Endometrial microvascular endothelial cells (primary cell): ENCODE measurements at regions not wholly inside any gene's neighbourhood (a gene's known extent, or its start where the extent isn't known, plus 50 kb on each side); places are given as distances from the start of the nearest gene placed in this dataset.

ENCODE experiments used
- in situ Hi-C: cut with HindIII; loops from 2 replicates; pipeline ENCODE4 v1.10.0; 2017; ENCODE audit warnings: low sequenced_read_pairs, low pct_unique_long_range_greater_than_20kb; ENCODE audit errors: inconsistent ontology term

GRCh38 chr2:220674033-220674432, 898.1 kb downstream of the EPHA4 start:
- in situ Hi-C loops, result no loop called here

- in situ Hi-C loops, result no loop called here
Measured at GRCh38 chr2:220676695-220677094, 895.4 kb downstream of the EPHA4 start.

- in situ Hi-C loops, result no loop called here
Measured at GRCh38 chr2:220678943-220679342, 893.2 kb downstream of the EPHA4 start.

GRCh38 chr2:220682616-220683015, 889.5 kb downstream of the EPHA4 start:
- in situ Hi-C loops, result no loop called here

GRCh38 chr2:220684099-220684498, 888.0 kb downstream of the EPHA4 start:
- in situ Hi-C loops, result no loop called here

GRCh38 chr2:220687231-220687843, 884.8 kb downstream of the EPHA4 start:
- in situ Hi-C loops, result no loop called here

GRCh38 chr2:220695397-220696279, 876.5 kb downstream of the EPHA4 start:
- in situ Hi-C loops, result no loop called here

GRCh38 chr2:220696280-220696669, 875.8 kb downstream of the EPHA4 start:
- in situ Hi-C loops, result no loop called here

- in situ Hi-C loops, result no loop called here
Measured at GRCh38 chr2:220697011-220697410, 875.1 kb downstream of the EPHA4 start.

GRCh38 chr2:220701115-220701514, 871.0 kb downstream of the EPHA4 start:
- in situ Hi-C loops, result no loop called here

- in situ Hi-C loops, result no loop called here
Measured at GRCh38 chr2:220703279-220703678, 868.8 kb downstream of the EPHA4 start.

- in situ Hi-C loops, result no loop called here
Measured at GRCh38 chr2:220704081-220704480, 868.0 kb downstream of the EPHA4 start.

GRCh38 chr2:220704810-220705209, 867.3 kb downstream of the EPHA4 start:
- in situ Hi-C loops, result no loop called here

GRCh38 chr2:220705678-220706077, 866.4 kb downstream of the EPHA4 start:
- in situ Hi-C loops, result no loop called here

- in situ Hi-C loops, result no loop called here
Measured at GRCh38 chr2:220707261-220707660, 864.8 kb downstream of the EPHA4 start.

- in situ Hi-C loops, result no loop called here
Measured at GRCh38 chr2:220708366-220708765, 863.7 kb downstream of the EPHA4 start.

- in situ Hi-C loops, result no loop called here
Measured at GRCh38 chr2:220717283-220717682, 854.8 kb downstream of the EPHA4 start.

- in situ Hi-C loops, result no loop called here
Measured at GRCh38 chr2:220736778-220737177, 835.3 kb downstream of the EPHA4 start.

GRCh38 chr2:220743203-220743602, 828.9 kb downstream of the EPHA4 start:
- in situ Hi-C loops, result no loop called here

- in situ Hi-C loops, result no loop called here
Measured at GRCh38 chr2:220744861-220745260, 827.2 kb downstream of the EPHA4 start.
